ENCODE measurements at regions not wholly inside any gene's neighbourhood (a gene's known extent, or its start where the extent isn't known, plus 50 kb on each side); places are given as distances from the start of the nearest gene placed in this dataset.

- H2AFZ ChIP-seq (ENCODE audit: low read length), result no peak overlapping the region
- intact Hi-C loops (cut with micrococcal nuclease; ENCODE audit: unreplicated experiment), result no loop called here
- H3K4me2 ChIP-seq (ENCODE audit: low read length), result no peak overlapping the region
- BruUV-seq (replicated peaks), result no TSS peak
- no peaks in the 10 kb centered on the region for H3K9me2 ChIP-seq (ENCODE audit: insufficient read depth, low read length)
- no peaks in the 10 kb centered on the region for H3K9me3 ChIP-seq (ENCODE audit: low read length)
- TF ChIP-seq EZH2phosphoT487 (IDR thresholded peaks at IDR 0.05; ENCODE audit: borderline replicate concordance, low read depth, low read length) (no peak), CTCF (conservative IDR thresholded peaks at IDR 0.05; ENCODE audit: low read length) (no peak)
- POLR2A ChIA-PET, result no interaction called here
- H3K79me2 ChIP-seq (ENCODE audit: insufficient read depth, low read depth, low read length), result no peaks in the 10 kb centered on the region
- CTCF ChIA-PET (ENCODE audit: unreplicated experiment), result interaction anchor here (0.6 kb wide), 1 partner anchor 531 kb away, joined by 3 read pairs; no protein-coding TSS in a partner anchor
- H3K27ac ChIP-seq (ENCODE audit: low read depth, low read length, poor library complexity, severe bottlenecking), result no peak overlapping the region
- no peak overlapping the region for H3K4me3 ChIP-seq (ENCODE audit: low read depth, low read length, poor library complexity, severe bottlenecking)
- H4K20me1 ChIP-seq (ENCODE audit: insufficient read depth, low read length), result no peaks in the 10 kb centered on the region
- no peaks in the 10 kb centered on the region for H3K36me3 ChIP-seq (ENCODE audit: insufficient read depth, low read length)
- no peak for DNase-seq (ENCODE audit: low spot score)
- H3K4me1 ChIP-seq (ENCODE audit: insufficient read depth, low read length, poor library complexity, severe bottlenecking), result no peaks in the 10 kb centered on the region
Observed at GRCh38 chr4:164081371-164081770, 586.9 kb downstream of the TMA16 start.

GRCh38 chr4:164081801-164082200, 587.3 kb downstream of the TMA16 start:
- Histone ChIP-seq H3K4me1 (ENCODE audit: insufficient read depth, low read length, poor library complexity, severe bottlenecking) (no peaks in the 10 kb centered on the region), H3K36me3 (ENCODE audit: insufficient read depth, low read length) (no peaks in the 10 kb centered on the region), H3K9me3 (ENCODE audit: low read length) (no peaks in the 10 kb centered on the region), H3K4me2 (ENCODE audit: low read length) (no peak overlapping the region), H2AFZ (ENCODE audit: low read length) (no peak overlapping the region), H3K4me3 (ENCODE audit: low read depth, low read length, poor library complexity, severe bottlenecking) (no peak overlapping the region), H3K9me2 (ENCODE audit: insufficient read depth, low read length) (no peaks in the 10 kb centered on the region), H3K79me2 (ENCODE audit: insufficient read depth, low read depth, low read length) (no peaks in the 10 kb centered on the region), H4K20me1 (ENCODE audit: insufficient read depth, low read length) (no peaks in the 10 kb centered on the region), H3K27ac (ENCODE audit: low read depth, low read length, poor library complexity, severe bottlenecking) (no peak overlapping the region)
- no peak for DNase-seq (ENCODE audit: low spot score)
- TF ChIP-seq EZH2phosphoT487 (IDR thresholded peaks at IDR 0.05; ENCODE audit: borderline replicate concordance, low read depth, low read length) (no peak), CTCF (conservative IDR thresholded peaks at IDR 0.05; ENCODE audit: low read length) (no peak)
- ChIA-PET CTCF (ENCODE audit: unreplicated experiment) (interaction anchor here (0.6 kb wide), 1 partner anchor 531 kb away, joined by 3 read pairs; no protein-coding TSS in a partner anchor), POLR2A (no interaction called here)
- BruUV-seq (replicated peaks), result no TSS peak
- intact Hi-C loops (cut with micrococcal nuclease; ENCODE audit: unreplicated experiment), result no loop called here

DNA sequence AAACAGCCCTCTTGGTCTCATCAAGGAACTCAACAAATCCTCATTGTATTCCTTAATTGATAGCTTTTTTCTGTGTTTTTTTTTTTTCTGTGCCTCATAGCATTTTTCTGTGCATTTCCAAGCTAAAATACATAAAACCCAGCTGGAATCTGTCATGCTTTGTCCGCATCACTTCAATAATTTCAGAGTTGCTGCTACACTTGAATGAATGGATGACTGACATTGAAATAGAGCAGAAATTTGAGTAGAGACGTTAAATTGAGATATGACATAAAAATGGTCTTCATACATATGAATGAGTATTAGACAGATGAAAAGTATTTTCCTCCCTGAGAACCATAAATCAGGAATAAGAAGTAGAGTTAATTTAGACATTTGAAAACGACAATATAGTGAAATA, 593.2 kb downstream of the TMA16 start:
- no peaks in the 10 kb centered on the region for H4K20me1 ChIP-seq (ENCODE audit: insufficient read depth, low read length)
- H3K4me1 ChIP-seq (ENCODE audit: insufficient read depth, low read length, poor library complexity, severe bottlenecking), result no peaks in the 10 kb centered on the region
- no TSS peak for BruUV-seq (replicated peaks)
- no peaks in the 10 kb centered on the region for H3K79me2 ChIP-seq (ENCODE audit: insufficient read depth, low read depth, low read length)
- intact Hi-C loops (cut with micrococcal nuclease; ENCODE audit: unreplicated experiment), result no loop called here
- no peak for TF ChIP-seq EZH2phosphoT487 (IDR thresholded peaks at IDR 0.05; ENCODE audit: borderline replicate concordance, low read depth, low read length)
- no peak for TF ChIP-seq CTCF (conservative IDR thresholded peaks at IDR 0.05; ENCODE audit: low read length)
- no peak overlapping the region for H2AFZ ChIP-seq (ENCODE audit: low read length)
- H3K9me2 ChIP-seq (ENCODE audit: insufficient read depth, low read length), result no peaks in the 10 kb centered on the region
- H3K4me2 ChIP-seq (ENCODE audit: low read length), result no peak overlapping the region
- H3K36me3 ChIP-seq (ENCODE audit: insufficient read depth, low read length), result no peaks in the 10 kb centered on the region
- no peak overlapping the region for H3K4me3 ChIP-seq (ENCODE audit: low read depth, low read length, poor library complexity, severe bottlenecking)
- no peaks in the 10 kb centered on the region for H3K9me3 ChIP-seq (ENCODE audit: low read length)
- no peak for DNase-seq (ENCODE audit: low spot score)
- POLR2A ChIA-PET, result interaction anchor here (0.7 kb wide), 1 partner anchor 398 kb away, joined by 3 read pairs; no protein-coding TSS in a partner anchor
- CTCF ChIA-PET (ENCODE audit: unreplicated experiment), result no interaction called here
- no peak overlapping the region for H3K27ac ChIP-seq (ENCODE audit: low read depth, low read length, poor library complexity, severe bottlenecking)

Measured in OCI-LY7 (cell line).